ENCODE measurements at regions not wholly inside any gene's neighbourhood (a gene's known extent, or its start where the extent isn't known, plus 50 kb on each side); places are given as distances from the start of the nearest gene placed in this dataset.

DNA sequence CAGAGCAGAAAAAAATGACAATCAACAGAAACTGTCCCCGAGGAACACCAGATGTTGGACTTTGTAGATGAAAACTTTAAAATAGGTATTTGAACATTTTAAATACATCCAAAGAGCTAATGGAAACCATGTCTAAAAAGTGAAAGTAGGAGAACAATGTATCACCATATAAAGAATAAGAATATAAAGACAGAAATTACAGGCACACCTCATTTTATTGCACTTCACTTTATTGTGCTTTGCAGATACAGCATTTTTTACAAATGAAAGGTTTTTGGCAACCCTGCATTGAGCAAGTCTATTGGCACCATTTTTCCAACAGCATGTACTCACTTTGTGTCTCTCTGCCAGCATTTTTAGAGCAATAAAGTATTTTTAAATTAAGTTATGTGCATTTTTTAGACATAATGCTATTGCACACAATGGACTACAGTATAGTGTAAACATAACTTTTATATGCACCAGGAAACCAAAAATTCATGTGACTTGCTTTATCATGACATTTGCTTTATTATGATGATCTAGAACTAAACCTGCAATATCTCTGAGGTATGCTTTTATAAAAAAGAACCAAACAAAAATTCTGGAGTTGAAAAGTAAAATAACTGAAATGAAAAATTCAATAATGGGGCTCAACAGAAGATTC is 212.4 kb upstream of the CASK start:
- intact Hi-C loops (cut with micrococcal nuclease), result no loop called here
- DNase-seq, result no peak
- no peak for TF ChIP-seq CTCF (IDR thresholded peaks at IDR 0.05; ENCODE audit: borderline replicate concordance)
- H3K36me3 ChIP-seq, result no peaks in the 10 kb centered on the region
- no peak overlapping the region for H3K4me3 ChIP-seq
- no peaks in the 10 kb centered on the region for H3K27me3 ChIP-seq (ENCODE audit: low read depth)
- H3K4me1 ChIP-seq, result no peaks in the 10 kb centered on the region
- peaks cover 5% of the 10 kb centered on the region for H3K9me3 ChIP-seq (replicated peaks)
- H3K27ac ChIP-seq (replicated peaks), result no peak overlapping the region

DNA sequence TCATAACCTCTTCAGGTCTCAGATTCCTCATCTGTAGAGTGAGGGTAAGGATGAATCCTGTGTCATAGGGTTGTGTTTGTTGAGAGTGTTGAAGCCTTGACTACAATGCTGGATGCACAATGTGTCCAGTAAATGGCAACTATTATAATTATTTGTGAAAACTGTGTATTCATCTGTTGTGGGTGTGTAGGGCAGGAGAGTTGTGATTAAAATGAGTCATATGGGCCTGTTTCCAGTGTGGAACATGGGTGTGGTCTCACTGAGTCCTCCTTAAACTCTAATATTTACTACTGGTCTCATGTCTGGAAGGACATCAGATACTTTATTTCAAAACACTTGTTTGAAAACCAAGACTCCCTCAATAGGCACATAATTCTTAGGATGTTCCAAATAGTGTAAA is 208.5 kb upstream of the CASK start:
- H3K27me3 ChIP-seq (ENCODE audit: low read depth), result no peaks in the 10 kb centered on the region
- no peak for DNase-seq
- no peak overlapping the region for H3K27ac ChIP-seq (replicated peaks)
- H3K36me3 ChIP-seq, result no peaks in the 10 kb centered on the region
- no peaks in the 10 kb centered on the region for H3K4me1 ChIP-seq
- no peak for TF ChIP-seq CTCF (IDR thresholded peaks at IDR 0.05; ENCODE audit: borderline replicate concordance)
- intact Hi-C loops (cut with micrococcal nuclease), result no loop called here
- no peak overlapping the region for H3K4me3 ChIP-seq
- no peaks in the 10 kb centered on the region for H3K9me3 ChIP-seq (replicated peaks)

GRCh38 chrX:42129022-42129940 is 205.9 kb upstream of the CASK start:
- Histone ChIP-seq H3K4me1 (no peaks in the 10 kb centered on the region), H3K27me3 (ENCODE audit: low read depth) (no peaks in the 10 kb centered on the region), H3K27ac (replicated peaks) (no peak overlapping the region), H3K4me3 (no peak overlapping the region), H3K36me3 (no peaks in the 10 kb centered on the region), H3K9me3 (replicated peaks) (no peaks in the 10 kb centered on the region)
- no peak for TF ChIP-seq CTCF (IDR thresholded peaks at IDR 0.05; ENCODE audit: borderline replicate concordance)
- intact Hi-C loops (cut with micrococcal nuclease), result no loop called here
- no peak for DNase-seq

DNA sequence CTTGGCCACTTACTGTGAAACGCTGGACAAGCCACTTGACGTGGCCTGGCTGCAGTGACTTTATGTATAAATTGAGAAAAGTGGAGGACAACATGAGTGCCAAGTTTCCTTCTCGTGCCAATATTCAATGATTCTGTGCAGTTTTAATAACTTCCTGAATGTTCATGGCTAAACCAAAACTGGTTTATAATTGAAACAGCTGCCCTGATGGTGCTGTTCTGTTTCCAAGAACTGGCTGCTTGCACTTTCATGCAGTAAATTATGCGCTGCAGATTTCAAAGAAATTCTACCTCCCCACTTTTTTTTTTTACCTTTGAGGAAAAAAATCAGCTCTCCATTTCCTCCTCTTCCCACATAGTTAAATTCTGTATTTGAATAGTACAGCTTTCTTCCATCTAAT is 205.2 kb upstream of the CASK start:
- intact Hi-C loops (cut with micrococcal nuclease), result no loop called here
- no peaks in the 10 kb centered on the region for H3K4me1 ChIP-seq
- no peak overlapping the region for H3K27ac ChIP-seq (replicated peaks)
- no peaks in the 10 kb centered on the region for H3K27me3 ChIP-seq (ENCODE audit: low read depth)
- no peaks in the 10 kb centered on the region for H3K36me3 ChIP-seq
- no peaks in the 10 kb centered on the region for H3K9me3 ChIP-seq (replicated peaks)
- H3K4me3 ChIP-seq, result no peak overlapping the region
- DNase-seq, result no peak
- no peak for TF ChIP-seq CTCF (IDR thresholded peaks at IDR 0.05; ENCODE audit: borderline replicate concordance)

DNA sequence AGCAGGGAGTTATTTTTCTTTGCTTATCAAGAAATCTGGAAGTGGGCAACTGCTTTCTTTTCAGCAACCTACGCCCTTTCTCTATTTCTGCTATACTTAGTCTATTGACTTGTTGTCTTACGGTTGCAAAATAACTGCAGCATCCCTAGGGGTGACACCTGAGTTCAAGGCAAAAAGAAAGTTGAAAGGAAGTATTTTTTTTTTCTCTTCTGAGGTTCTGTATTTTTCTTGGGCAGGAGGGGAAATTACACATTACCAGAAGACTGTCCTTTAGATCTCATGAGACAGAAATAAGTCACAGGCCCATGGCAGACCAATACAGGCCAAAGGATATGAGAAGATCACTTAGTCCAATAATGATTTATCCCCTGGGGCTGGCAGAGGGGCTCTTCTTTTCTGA is 204.7 kb upstream of the CASK start:
- Histone ChIP-seq H3K36me3 (no peaks in the 10 kb centered on the region), H3K27ac (replicated peaks) (no peak overlapping the region), H3K4me1 (no peaks in the 10 kb centered on the region), H3K9me3 (replicated peaks) (no peaks in the 10 kb centered on the region), H3K27me3 (ENCODE audit: low read depth) (no peaks in the 10 kb centered on the region), H3K4me3 (no peak overlapping the region)
- DNase-seq, result no peak
- intact Hi-C loops (cut with micrococcal nuclease), result no loop called here
- no peak for TF ChIP-seq CTCF (IDR thresholded peaks at IDR 0.05; ENCODE audit: borderline replicate concordance)
